Activated T-cell treated with anti-CD3 and anti-CD28 coated beads, Interleukin-2, amount 50 U/mL, for 72 hours (primary cell): ENCODE measurements at regions not wholly inside any gene's neighbourhood (a gene's known extent, or its start where the extent isn't known, plus 50 kb on each side); places are given as distances from the start of the nearest gene placed in this dataset.

ENCODE experiments used
- ATAC-seq, 2 donors: fragments of 150-1000 bp; cut with Tn5 transposase; replicated peaks in 1 of 2; 2 replicates each; pipeline ENCODE4 v1.10.0; 2021; ENCODE audit warnings: moderate library complexity in 2 of 2, mild to moderate bottlenecking in 1 of 2
- DNase-seq, 2 donors: peaks; one replicate each; pipeline ENCODE4 v3.0.0; 2021 to 2022; ENCODE audit warnings: mixed read lengths in 1 of 2
- H3K27ac Mint-ChIP-seq: one replicate; pipeline ENCODE4 v1.8.0; 2022; ENCODE audit warnings: mild to moderate bottlenecking, moderate library complexity, mixed read lengths
- H3K27me3 Mint-ChIP-seq: one replicate; pipeline ENCODE4 v1.8.0; 2022; ENCODE audit warnings: low read depth, mixed read lengths
- H3K36me3 Mint-ChIP-seq, 2 donors: one replicate each; pipeline ENCODE4 v1.8.0; 2022; ENCODE audit warnings: mixed read lengths in 2 of 2, mild to moderate bottlenecking in 1 of 2; ENCODE audit not compliant: insufficient read depth in 2 of 2
- H3K4me1 Mint-ChIP-seq: one replicate; pipeline ENCODE4 v1.8.0; 2022; ENCODE audit warnings: low read depth, mixed read lengths
- H3K4me3 Mint-ChIP-seq, 2 donors: one replicate each; pipeline ENCODE4 v1.8.0; 2022; ENCODE audit warnings: mild to moderate bottlenecking in 2 of 2, mixed read lengths in 2 of 2, moderate library complexity in 2 of 2
- H3K9me3 Mint-ChIP-seq, 2 donors: one replicate each; pipeline ENCODE4 v1.8.0; 2022; ENCODE audit warnings: mixed read lengths in 2 of 2

GRCh38 chr2:221267773-221268425 is 304.2 kb downstream of the EPHA4 start:
- Mint-ChIP-seq H3K4me3 (no peak overlapping the region), H3K27ac (no peak overlapping the region), H3K9me3 (no peaks in the 10 kb centered on the region), H3K36me3 (no peaks in the 10 kb centered on the region), H3K4me1 (no peaks in the 10 kb centered on the region), H3K27me3 (peaks cover 9% of the 10 kb centered on the region)
- no peak for DNase-seq
- ATAC-seq = no peak

- H3K4me1 Mint-ChIP-seq = no peaks in the 10 kb centered on the region
- no peak overlapping the region for H3K4me3 Mint-ChIP-seq
- no peak for DNase-seq
- ATAC-seq = no peak
- H3K36me3 Mint-ChIP-seq = no peaks in the 10 kb centered on the region
- H3K27me3 Mint-ChIP-seq = peaks cover 9% of the 10 kb centered on the region
- H3K9me3 Mint-ChIP-seq = no peaks in the 10 kb centered on the region
- no peak overlapping the region for H3K27ac Mint-ChIP-seq
Measured at GRCh38 chr2:221268631-221269030, 303.5 kb downstream of the EPHA4 start.

GRCh38 chr2:221270806-221271205 is 301.3 kb downstream of the EPHA4 start:
- ATAC-seq = no peak
- DNase-seq = no peak
- Mint-ChIP-seq H3K27ac (no peak overlapping the region), H3K27me3 (peaks cover 9% of the 10 kb centered on the region), H3K4me1 (no peaks in the 10 kb centered on the region), H3K9me3 (no peaks in the 10 kb centered on the region), H3K36me3 (no peaks in the 10 kb centered on the region), H3K4me3 (no peak overlapping the region)

- no peaks in the 10 kb centered on the region for H3K9me3 Mint-ChIP-seq
- peaks cover 9% of the 10 kb centered on the region for H3K27me3 Mint-ChIP-seq
- H3K36me3 Mint-ChIP-seq = no peaks in the 10 kb centered on the region
Measured at GRCh38 chr2:221272729-221273128, 299.4 kb downstream of the EPHA4 start.

GRCh38 chr2:221276033-221276432 is 296.1 kb downstream of the EPHA4 start:
- DNase-seq (no peak), ATAC-seq (no peak)
- Mint-ChIP-seq H3K4me1 (no peaks in the 10 kb centered on the region), H3K36me3 (no peaks in the 10 kb centered on the region), H3K27ac (no peak overlapping the region), H3K27me3 (peaks cover 4% of the 10 kb centered on the region), H3K9me3 (no peaks in the 10 kb centered on the region), H3K4me3 (no peak overlapping the region)

More at GRCh38 chr2:221272729-221273128, 299.4 kb downstream of the EPHA4 start:
- Mint-ChIP-seq H3K4me1 (no peaks in the 10 kb centered on the region), H3K27ac (no peak overlapping the region), H3K4me3 (no peak overlapping the region)
- ATAC-seq = no peak
- no peak for DNase-seq

- ATAC-seq (no peak), DNase-seq (no peak)
- no peaks in the 10 kb centered on the region for H3K4me1 Mint-ChIP-seq
- H3K4me3 Mint-ChIP-seq = no peak overlapping the region
- no peak overlapping the region for H3K27ac Mint-ChIP-seq
- no peaks in the 10 kb centered on the region for H3K9me3 Mint-ChIP-seq
- H3K36me3 Mint-ChIP-seq = no peaks in the 10 kb centered on the region
- no peaks in the 10 kb centered on the region for H3K27me3 Mint-ChIP-seq
Measured at GRCh38 chr2:221276601-221277000, 295.5 kb downstream of the EPHA4 start.

GRCh38 chr2:221282386-221282785 is 289.7 kb downstream of the EPHA4 start:
- Mint-ChIP-seq H3K9me3 (no peaks in the 10 kb centered on the region), H3K27ac (no peak overlapping the region), H3K4me1 (no peaks in the 10 kb centered on the region), H3K4me3 (no peak overlapping the region), H3K27me3 (peaks cover 7% of the 10 kb centered on the region), H3K36me3 (no peaks in the 10 kb centered on the region)
- DNase-seq = no peak
- no peak for ATAC-seq

- no peak overlapping the region for H3K4me3 Mint-ChIP-seq
- no peak for ATAC-seq
- H3K36me3 Mint-ChIP-seq = no peaks in the 10 kb centered on the region
- no peaks in the 10 kb centered on the region for H3K9me3 Mint-ChIP-seq
- H3K4me1 Mint-ChIP-seq = no peaks in the 10 kb centered on the region
- H3K27ac Mint-ChIP-seq = no peak overlapping the region
- H3K27me3 Mint-ChIP-seq = peaks cover 7% of the 10 kb centered on the region
- no peak for DNase-seq
Measured at GRCh38 chr2:221283896-221284545, 288.1 kb downstream of the EPHA4 start.

GRCh38 chr2:221285148-221285547 is 287.0 kb downstream of the EPHA4 start:
- no peak for ATAC-seq
- DNase-seq = no peak
- Mint-ChIP-seq H3K9me3 (no peaks in the 10 kb centered on the region), H3K4me1 (no peaks in the 10 kb centered on the region), H3K4me3 (no peak overlapping the region), H3K27ac (no peak overlapping the region), H3K36me3 (no peaks in the 10 kb centered on the region), H3K27me3 (peaks cover 7% of the 10 kb centered on the region)

GRCh38 chr2:221286406-221286805 is 285.7 kb downstream of the EPHA4 start:
- Mint-ChIP-seq H3K9me3 (no peaks in the 10 kb centered on the region), H3K4me1 (no peaks in the 10 kb centered on the region), H3K4me3 (no peak overlapping the region), H3K27ac (no peak overlapping the region), H3K27me3 (peaks cover 7% of the 10 kb centered on the region), H3K36me3 (no peaks in the 10 kb centered on the region)
- DNase-seq (no peak), ATAC-seq (no peak)

- Mint-ChIP-seq H3K4me3 (no peak overlapping the region), H3K27me3 (peaks cover 7% of the 10 kb centered on the region), H3K4me1 (no peaks in the 10 kb centered on the region), H3K27ac (no peak overlapping the region), H3K9me3 (no peaks in the 10 kb centered on the region), H3K36me3 (no peaks in the 10 kb centered on the region)
- DNase-seq (no peak), ATAC-seq (no peak)
Measured at GRCh38 chr2:221289389-221289788, 282.7 kb downstream of the EPHA4 start.

GRCh38 chr2:221289846-221290245 is 282.3 kb downstream of the EPHA4 start:
- no peaks in the 10 kb centered on the region for H3K9me3 Mint-ChIP-seq
- peaks cover 7% of the 10 kb centered on the region for H3K27me3 Mint-ChIP-seq
- H3K4me1 Mint-ChIP-seq = no peaks in the 10 kb centered on the region
- H3K4me3 Mint-ChIP-seq = no peak overlapping the region
- DNase-seq = no peak
- ATAC-seq = no peak
- no peak overlapping the region for H3K27ac Mint-ChIP-seq
- H3K36me3 Mint-ChIP-seq = no peaks in the 10 kb centered on the region

GRCh38 chr2:221293949-221294742 is 278.0 kb downstream of the EPHA4 start:
- ATAC-seq (no peak), DNase-seq (no peak)
- no peak overlapping the region for H3K4me3 Mint-ChIP-seq
- H3K9me3 Mint-ChIP-seq = no peaks in the 10 kb centered on the region
- no peaks in the 10 kb centered on the region for H3K36me3 Mint-ChIP-seq
- H3K4me1 Mint-ChIP-seq = no peaks in the 10 kb centered on the region
- H3K27ac Mint-ChIP-seq = no peak overlapping the region
- peaks cover 9% of the 10 kb centered on the region for H3K27me3 Mint-ChIP-seq
